AML-193 (cell line): ENCODE measurements at regions not wholly inside any gene's neighbourhood (a gene's known extent, or its start where the extent isn't known, plus 50 kb on each side); places are given as distances from the start of the nearest gene placed in this dataset.

Experiments used
- DNase-seq, 2 experiments: peaks; one replicate each; lab custom pipeline; 2025; lab: John Stamatoyannopoulos, UW

DNA sequence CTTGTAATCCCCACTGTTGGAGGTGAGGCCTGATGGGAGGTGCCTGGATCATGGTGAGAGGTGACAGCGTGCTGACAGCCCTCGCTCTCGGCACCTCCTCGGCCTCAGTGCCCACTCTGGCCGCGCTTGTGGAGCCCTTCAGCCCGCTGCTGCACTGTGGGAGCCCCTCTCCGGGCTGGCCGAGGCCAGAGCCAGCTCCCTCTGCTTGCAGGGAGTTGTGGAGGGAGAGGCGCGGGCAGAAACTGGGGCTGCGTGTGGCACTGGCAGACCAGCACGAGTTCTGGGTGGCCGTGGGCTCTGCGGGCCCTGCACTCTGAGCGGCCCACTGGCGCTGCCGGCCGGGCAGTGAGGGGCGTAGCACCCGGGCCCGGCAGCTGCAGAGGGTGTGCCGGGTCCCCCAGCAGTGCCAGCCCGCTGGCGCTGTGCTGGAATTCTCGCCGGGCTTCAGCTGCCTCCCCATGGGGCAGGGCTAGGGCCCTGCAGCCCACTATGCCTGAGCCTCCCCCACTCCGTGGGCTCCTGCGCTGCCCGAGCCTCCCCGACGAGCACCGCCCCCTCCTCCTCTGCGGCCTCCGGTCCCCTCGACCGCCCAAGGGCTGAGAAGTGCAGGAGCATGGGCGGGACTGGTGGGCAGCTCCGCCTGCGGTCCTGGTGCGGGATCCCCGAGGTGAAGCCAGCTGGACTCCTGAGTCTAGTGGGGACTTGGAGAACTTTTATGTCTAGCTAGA, 197.1 kb downstream of the SPP2 start:
- DNase-seq: no peak

DNA sequence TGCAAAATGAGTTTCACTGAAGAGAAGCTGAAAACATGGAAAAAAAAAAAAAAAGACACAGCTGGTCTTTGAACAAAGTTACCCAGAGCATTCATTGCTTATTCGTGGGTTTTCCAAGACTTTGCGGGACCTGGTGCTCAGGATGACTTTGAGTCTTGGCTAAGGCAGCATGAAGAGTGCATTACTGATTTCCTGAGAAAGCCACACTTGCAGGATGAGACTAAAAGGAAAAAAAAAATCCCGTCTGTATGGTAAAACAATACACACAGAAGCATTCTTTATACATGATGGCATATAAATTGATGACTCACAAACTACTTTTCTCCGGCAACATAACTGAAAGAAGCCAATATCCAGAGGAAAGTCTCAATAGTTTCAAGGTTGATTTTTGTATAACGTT, 195.4 kb downstream of the SPP2 start:
- DNase-seq: no peak

DNA sequence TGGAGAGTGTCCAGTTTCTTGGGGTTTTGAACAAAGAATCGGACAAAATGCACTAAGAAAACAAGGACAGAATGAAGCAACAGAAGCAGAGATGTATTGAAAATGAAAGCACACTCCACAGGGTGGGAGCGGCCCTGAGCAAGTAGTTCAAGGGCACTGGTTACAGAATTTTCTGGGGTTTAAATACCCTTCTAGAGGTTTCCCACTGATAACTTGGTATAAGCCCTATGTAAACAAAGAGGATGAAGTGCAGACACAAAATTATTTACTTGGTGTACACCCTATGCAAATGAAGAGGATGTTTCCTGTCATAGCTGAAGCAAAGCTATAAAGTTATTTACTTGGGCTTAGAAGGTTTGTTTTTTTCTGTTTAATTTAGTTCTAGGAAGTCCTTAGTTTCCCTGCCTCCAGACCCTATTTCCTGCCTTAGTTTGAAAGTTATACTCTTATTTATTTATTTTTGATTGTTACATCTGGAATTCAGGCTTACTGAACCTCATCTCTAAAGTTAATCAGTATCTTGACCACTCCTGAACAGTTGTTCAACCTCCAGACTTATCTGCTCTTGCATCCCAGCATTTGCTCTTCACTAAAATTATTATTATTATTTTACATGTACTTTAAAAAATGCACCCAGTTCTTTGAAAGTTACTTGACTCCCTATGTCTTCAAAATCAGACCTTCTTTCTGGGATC, 193.5 kb downstream of the SPP2 start:
- no peak for DNase-seq

DNA sequence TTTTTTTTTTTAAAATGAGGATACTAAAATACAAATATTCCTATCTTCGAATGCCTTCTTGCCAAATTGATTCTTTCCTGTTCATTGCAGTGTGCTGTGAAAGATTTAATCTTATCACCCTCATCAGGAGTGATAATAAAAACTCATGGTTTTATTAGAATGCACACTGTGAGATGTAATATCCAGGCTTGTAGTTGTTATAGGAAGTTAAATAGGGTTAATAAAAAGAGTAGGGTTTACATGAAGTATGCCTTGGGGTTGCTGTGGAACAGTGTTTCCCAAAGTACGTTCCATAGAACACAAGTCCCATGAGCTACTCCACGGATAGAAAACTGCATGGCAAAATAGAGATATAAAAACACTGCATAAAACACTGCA, 191.9 kb downstream of the SPP2 start:
- no peak for DNase-seq

DNA sequence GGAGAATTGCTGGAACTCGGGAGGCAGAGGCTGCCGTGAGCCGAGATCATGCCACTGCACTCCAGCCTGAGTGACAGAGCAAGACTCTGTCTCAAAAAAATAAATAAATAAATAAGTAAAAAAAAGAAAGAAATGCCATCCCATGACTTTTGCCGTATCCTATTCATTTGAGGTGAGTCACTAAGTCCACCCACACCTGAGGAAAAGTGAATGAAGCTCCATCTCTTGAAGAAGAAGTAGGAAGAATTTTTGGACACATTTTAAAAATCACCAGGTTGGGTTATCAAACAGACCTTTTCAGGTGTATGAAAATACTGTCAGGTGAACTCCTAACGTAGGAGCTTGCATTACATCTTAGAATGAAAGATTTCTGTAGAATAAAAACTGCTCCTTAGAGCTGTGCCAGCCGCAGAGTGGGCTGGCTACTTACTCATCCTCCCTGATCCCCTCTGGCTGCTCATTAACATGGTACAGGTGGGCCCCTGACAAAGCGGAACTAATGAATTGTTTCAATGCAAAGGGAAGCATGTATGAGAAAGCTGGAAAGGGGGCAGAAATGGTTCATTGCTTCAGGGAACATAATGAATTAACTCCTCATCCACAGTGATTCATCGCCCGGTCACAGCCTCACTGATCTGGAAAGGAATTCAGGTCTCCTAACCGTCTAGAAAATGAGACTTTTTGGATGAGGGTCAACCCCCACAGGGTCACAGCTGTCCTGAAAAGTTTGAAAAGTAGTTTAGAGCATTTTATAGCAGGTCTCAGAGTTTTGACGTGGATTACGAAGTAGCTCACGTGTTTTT, 191.4 kb downstream of the SPP2 start:
- no peak for DNase-seq

DNA sequence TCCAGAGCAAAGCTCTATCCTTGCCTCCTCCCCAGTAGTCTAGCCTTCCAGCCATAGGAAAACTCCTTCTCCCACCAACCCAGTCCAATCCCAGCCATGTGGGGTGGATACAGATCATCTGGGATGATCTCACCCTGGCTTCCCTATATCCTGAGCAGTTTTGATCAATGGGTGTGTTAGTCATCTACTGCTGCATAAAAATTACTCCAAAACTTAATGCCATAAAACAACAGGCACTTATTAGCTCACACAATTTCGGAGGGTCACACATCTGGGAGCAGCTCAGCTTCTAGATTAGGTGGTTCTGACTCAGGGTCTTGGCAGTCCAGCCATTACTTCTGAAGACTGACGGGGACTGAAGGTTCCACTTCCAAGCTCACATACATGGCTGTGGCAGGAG, 190.4 kb downstream of the SPP2 start:
- DNase-seq: no peak

DNA sequence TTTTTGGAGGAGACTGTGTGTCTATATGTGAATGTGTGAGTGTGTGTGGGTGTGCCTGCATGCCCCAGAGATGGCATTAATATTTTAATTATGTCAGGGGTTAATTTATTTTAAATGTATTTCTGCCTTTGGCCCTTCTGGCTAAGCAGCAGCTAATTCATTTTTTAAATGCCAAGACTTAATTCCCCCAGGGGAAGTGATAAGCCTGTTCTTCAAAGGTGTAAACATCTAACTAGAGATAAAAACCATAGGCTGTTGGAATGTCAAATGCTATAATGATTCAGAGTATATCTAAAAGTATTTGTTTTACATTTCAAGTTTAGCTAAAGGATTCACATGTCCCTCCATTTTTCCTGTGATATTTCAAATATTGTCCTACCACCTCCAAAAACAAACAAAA, 184.7 kb downstream of the SPP2 start:
- DNase-seq: no peak

DNA sequence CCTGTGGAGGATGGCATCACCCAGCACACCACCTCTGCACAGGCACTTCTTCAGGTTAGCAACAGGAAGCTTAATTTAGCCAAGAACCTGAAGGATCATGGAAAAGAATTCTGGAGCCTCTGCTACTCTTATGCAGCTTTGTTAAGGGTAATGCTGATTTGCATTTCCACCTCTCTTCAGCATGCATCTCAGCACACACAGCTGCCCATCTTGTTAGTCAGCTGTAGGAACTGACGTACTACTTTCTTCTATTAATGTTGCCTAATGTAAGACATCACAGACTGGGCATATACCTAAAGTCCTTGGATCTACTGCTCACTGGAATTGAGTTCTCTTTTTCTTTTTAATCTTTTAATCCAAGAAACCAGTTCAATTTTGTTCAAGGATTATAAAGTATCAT, 181.0 kb downstream of the SPP2 start:
- no peak for DNase-seq

DNA sequence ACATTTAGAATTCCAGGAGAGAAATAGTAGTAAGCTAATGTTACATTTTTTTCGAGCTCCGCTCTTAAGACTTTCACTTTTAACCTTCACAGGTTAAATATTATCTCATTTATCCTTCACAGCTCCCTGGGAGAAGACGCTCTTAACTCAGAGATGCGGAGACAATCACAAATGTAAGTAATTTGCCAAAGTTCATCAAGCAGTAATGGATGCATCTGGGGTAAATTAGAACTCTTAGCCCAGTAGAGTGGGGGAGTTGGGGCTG, 168.5 kb downstream of the SPP2 start:
- DNase-seq: no peak

DNA sequence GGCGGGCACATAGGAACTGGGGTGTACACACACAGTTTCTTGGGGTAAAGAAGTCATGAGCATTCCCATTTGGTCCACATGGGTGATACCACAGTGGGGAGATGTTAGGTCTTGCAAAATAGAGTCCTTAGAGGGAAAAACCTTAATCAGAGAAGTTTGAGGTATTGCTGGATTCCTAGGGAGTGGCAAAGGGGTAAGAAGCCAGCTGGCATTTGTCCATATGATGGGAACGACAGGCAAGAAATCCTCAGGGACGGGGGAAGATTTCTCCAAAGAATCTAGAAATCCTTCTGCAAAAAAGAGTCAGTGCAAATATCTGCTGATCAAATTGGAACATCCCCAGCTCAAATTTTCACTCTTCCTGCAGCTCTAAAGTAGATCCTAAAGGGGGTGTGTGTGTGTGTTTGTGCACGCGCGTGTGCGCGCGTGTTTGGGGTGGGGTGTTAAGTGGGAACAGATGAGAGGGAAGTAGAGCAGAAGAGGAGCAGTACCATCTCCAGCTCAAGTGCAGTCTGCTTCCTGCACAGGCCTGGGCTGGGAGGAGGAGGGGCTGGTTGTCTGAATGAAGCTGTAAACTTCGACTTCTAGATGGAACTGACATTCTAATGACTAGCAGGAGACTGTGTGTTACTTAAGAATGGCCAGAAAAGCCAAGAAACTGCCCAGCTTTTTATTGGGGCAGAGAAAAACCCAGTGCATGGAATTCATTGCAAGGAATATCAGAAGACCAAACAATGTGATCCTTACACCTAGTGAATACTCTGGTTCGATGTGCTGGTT, 168.0 kb downstream of the SPP2 start:
- DNase-seq: no peak

DNA sequence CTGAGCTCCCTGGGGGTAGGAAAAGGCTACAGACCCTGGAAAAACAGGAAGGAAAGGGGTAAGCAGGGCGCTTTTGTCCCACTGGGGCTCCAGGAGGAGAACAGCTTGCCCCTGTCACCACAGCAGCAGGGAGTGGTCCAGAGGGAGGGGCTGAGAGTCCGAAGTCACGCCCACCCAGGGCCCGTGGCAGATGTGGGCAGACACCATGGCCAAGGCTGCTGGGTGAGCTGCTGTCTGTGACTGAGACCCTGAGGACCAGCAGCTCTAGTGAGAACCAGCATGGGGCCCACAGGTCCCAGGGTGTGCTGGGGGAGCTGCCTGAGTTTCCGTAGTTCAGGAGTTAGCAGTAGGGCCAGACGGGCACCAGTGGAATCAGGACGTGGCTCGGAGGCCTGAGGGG, 162.0 kb downstream of the SPP2 start:
- no peak for DNase-seq

DNA sequence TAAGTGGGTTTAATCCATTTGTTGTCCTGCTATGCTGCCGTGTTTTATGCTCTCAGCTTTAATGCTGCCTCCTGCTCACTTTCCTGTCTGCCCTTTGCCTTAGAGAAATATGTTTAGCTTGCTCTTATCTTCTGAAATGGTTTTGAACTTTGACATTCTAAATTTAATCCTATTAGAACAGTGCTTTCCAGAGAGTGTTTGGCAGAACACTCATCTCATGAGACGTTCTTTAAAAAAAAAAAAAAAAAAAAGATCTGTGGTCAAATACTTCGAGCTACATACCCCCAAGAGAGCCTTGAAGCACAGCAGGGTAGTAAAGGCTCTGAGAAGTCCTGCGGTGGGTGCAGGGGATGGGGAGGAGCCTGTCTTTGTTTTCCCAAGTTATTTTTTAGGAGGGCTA, 161.3 kb downstream of the SPP2 start:
- no peak for DNase-seq

DNA sequence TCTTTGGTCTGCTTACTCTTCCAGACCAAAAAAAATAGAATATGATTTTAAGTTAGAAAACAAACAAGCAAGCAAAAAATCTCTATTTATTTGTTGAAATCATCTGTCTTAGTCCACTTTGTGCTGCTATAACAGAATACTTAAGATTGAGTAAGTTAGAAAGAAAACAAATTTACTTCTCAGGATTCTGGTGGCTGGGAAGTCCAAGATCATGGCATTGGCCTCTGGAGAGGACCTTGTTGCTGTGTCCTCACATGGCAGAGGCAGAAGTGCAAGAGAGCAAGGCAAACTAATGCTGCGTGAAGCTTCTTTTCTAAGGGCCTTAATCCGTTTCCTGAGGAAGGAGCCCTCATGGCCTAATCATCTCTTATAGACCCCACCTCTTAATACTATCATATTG, 156.2 kb downstream of the SPP2 start:
- DNase-seq: no peak

DNA sequence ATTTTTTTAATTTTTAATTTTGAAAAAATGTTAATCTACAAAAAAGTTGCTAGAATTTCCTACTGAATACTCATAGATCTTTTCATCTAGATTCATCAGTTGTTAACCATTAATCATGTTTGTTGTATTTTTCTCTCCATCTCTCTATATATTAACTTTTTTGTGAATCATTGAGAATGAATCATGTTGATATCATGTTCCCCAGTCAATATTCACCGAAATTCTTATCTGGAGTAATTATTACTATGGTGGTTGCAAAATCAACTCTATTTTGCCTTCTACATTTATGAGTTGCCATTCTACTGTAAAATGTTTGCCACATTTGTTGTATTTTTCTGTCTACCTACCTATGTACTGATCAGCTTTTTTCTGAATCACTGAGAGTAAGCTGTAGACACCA, 154.0 kb downstream of the SPP2 start:
- no peak for DNase-seq

DNA sequence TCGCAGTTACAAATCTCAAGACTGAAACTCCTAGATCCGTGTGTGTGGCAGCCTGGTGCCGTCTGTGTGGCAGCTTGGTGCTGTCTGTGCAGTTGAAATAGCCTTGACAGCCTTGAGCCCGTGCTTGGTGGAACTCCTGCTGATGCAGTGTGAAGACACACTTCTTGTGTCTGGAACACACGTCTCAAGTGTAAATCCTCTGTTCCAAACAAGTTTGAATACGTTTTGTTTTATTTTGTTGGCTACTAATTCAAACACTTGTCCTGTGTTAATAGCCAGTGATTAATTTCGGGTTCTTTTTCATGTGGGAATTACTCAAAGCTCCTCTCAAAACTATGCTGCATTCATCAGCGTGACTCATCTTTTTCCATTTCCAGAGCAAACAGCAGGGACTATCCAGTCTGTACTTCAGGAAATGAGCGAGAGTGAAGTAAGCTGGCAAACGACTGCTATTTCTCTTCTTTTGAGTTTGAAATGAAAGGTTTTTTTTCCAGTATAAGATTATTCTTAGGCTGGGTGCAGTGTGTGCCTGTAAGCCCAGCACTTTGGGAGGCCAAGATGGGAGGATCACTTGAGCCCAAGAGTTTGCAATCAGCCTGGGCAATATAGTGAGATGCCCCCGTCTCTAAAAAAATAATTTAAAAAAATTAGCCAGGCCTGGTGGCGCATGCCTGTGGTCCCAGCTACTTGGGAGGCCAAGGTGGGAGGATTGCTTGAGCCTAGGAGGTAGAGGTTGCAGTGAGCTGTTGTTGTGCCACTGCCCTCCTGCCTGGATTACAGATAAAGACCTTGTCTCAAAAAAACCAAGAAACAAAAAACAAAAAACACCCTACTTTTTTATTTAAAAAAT, 152.9 kb downstream of the SPP2 start:
- no peak for DNase-seq

DNA sequence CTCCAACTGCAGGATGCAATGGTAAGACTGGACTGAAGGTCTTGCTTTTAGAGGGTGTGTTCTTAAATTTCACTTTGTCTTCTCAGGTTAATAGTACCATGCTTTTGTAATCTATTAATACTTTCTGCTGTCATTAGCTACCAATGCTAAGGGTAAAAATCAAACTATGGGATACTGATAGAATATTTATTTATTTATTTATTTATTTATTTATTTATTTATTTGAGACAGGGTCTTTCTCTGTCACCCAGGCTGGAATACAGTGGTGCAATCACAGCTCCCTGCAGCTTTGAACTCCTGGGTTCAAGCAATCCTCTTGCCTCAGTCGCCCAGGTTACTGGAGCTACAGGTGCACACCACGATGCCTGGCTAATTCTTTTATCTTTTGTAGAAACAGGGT, 152.1 kb downstream of the SPP2 start:
- no peak for DNase-seq

DNA sequence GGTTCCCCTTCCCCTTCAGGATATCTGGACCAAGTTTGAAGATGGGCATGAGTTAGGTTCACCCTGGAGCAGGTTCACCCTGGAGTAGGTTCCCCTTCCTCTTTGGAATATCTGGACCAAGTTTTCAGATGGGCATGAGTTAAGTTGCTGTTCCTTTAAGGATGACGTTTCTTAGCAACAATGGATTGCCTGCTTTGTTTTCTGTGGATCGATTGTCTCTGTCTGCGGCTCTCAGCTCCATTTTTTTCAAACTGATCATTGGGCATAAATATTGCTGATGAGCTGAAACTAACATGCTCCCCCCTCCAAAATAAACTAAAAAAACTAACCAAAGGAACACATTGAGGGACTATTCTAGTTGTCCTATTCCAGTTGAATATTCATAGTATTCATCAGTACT, 149.5 kb downstream of the SPP2 start:
- no peak for DNase-seq

DNA sequence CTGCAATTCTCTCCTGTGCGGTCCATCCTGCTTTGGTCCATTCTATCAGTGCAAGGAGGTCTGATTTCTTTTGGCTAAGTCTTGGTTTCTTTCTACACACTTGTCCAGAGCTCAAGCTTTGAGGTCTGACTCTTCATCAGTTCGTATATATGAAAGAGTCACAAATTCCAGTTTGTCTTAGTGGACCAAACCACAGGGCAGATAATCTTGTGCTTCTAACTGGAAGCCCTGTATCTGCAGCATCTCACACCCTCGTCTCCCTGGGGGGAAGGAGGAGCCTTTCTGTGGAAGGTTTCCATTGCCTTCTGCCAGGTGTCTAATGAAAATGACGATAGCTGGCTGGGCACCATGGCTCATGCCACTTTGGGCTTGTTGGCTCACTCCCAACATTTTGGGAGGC, 148.5 kb downstream of the SPP2 start:
- DNase-seq: no peak

DNA sequence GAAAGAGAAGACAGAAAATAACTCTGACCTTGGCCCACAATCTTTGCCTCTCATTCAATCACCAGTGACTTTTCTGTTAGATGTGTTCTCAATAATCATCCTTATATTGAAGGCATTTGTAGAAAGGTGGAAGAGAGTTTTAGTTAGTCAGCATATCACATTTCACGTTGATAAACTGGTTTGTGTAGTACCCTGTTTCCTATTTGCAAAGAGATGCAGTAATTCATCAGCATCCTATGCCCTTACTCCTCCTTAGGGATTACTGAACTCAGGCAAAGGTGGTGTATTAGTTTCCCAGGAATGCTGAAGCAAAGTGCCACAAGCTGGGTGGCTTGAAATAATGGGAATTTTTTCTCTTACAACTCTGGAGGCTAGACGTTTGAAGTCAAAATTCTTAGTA, 145.0 kb downstream of the SPP2 start:
- no peak for DNase-seq

DNA sequence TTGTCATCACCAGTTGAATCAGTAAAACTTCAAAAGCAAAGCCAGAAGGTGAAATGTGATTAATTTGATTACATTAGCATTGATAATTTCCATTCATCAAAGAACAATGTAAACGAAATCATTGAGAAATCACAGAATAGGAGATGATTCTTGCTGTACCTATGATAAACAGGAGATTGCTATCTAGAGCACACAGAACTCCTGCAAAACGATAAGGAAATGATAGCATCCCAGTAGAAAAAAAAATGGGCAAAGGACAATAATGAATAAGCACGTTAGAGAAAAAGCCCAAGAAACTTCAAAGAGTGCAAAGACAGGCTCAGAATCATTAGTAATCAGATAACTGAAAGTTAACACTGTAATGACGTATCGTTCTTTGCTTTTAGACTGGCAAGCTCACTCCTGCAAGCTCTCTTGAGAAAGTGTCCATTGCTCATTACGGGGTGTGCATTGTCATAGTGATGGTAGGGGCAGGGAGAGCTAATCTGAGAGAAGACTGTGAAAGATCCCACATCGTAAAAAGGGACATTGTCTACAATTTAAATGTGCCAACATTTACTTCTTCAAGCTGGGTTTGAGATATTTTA, 143.6 kb downstream of the SPP2 start:
- no peak for DNase-seq

DNA sequence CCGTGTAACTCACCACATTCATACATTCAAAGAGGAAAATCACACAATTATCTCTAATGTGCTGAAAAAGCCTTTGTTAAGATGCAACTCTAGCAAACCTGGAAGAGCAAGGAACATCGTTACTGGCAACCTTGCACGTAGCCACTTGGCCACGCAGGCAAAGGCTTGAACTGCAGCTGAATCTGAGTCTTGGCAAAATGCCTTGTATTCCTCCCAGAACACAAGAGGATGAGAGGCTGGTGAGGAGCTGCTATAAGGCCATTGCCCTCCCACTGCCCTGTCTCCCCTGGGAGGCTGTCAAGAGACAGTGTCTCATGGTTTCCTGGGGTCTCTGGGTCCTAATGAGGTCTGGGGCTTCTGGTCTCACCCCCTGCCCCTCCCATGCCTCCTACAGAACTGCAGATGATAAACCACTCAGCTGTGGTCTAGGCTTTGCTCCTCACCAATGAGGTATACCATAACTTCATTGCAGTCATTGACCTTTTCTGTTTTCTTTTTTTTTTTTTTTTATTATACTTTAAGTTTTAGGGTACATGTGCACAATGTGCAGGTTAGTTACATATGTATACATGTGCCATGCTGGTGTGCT, 141.4 kb downstream of the SPP2 start:
- DNase-seq: no peak
